H1 (cell line): ENCODE measurements at regions not wholly inside any gene's neighbourhood (a gene's known extent, or its start where the extent isn't known, plus 50 kb on each side); places are given as distances from the start of the nearest gene placed in this dataset.

Source experiments
- CTCF ChIA-PET: fragments of 300-600 bp; sonication (Branson Sonifier 250); formaldehyde crosslinking; loops from one replicate; lab custom pipeline; 2021; ENCODE audit not compliant: partially characterized antibody; lab: Charles Lee
- POLR2A ChIA-PET: fragments of 300-600 bp; sonication (Branson Sonifier 250); formaldehyde crosslinking; loops from one replicate; lab custom pipeline; 2021; ENCODE audit warnings: inconsistent platforms; ENCODE audit not compliant: partially characterized antibody; lab: Charles Lee
- DNase-seq, 2 experiments: peaks; one replicate each; pipeline versions ENCODE4 v3.0.0 to v3.0.0-alpha.2; 2010 to 2022; ENCODE audit warnings: low spot score in 2 of 2, low read depth in 1 of 2, mixed read lengths in 1 of 2
- FAIRE-seq: peaks from 2 replicates; lab custom pipeline; 2011; peaks lifted over from hg19 to GRCh38; lab: Jason Lieb, UNC
- H2AFZ ChIP-seq: 2 replicates; pipeline ENCODE4 v1.8.1; 2012; ENCODE audit warnings: low read length, inconsistent platforms
- H2AK5ac ChIP-seq: 2 replicates; pipeline ENCODE4 v1.6.1; 2013; ENCODE audit warnings: low read depth, low read length
- H2BK120ac ChIP-seq: replicated peaks from 2 replicates; pipeline ENCODE3; 2013; ENCODE audit warnings: low read depth, low read length, inconsistent platforms
- H2BK12ac ChIP-seq: 2 replicates; pipeline ENCODE4 v1.6.1; 2013; ENCODE audit warnings: low read depth, low read length
- H2BK15ac ChIP-seq: 2 replicates; pipeline ENCODE4 v1.6.1; 2013; ENCODE audit warnings: low read length
- H2BK20ac ChIP-seq: 2 replicates; pipeline ENCODE4 v1.6.1; 2013; ENCODE audit warnings: low read length
- H2BK5ac ChIP-seq: 2 replicates; pipeline ENCODE4 v1.6.1; 2013; ENCODE audit warnings: low read depth, low read length
- H3K14ac ChIP-seq: 2 replicates; pipeline ENCODE4 v1.6.1; 2013; ENCODE audit warnings: inconsistent platforms; ENCODE audit not compliant: insufficient read length
- H3K18ac ChIP-seq: 2 replicates; pipeline ENCODE4 v1.6.1; 2013; ENCODE audit warnings: low read length; ENCODE audit errors: extremely low read depth
- H3K23ac ChIP-seq: 2 replicates; pipeline ENCODE4 v1.6.1; 2013; ENCODE audit warnings: inconsistent platforms; ENCODE audit not compliant: insufficient read length
- H3K23me2 ChIP-seq: 2 replicates; pipeline ENCODE4 v1.6.1; 2013; ENCODE audit warnings: low read depth, low read length
- H3K27ac ChIP-seq: 2 replicates; pipeline ENCODE4 v1.6.1; 2011; ENCODE audit warnings: low read depth, low read length, inconsistent platforms
- H3K27me3 ChIP-seq, 4 experiments: replicated peaks in 1 of 4; 1 replicate in 1 of 4; 2 replicates in 3 of 4; pipeline versions ENCODE4 v1.6.1 to v1.8.1; 2011 to 2013; ENCODE audit warnings: low read length in 3 of 4, mild to moderate bottlenecking in 3 of 4, inconsistent platforms in 2 of 4, mixed read lengths in 2 of 4, moderate library complexity in 1 of 4; ENCODE audit not compliant: control insufficient read depth in 3 of 4, insufficient read depth in 3 of 4; ENCODE audit errors: extremely low read depth in 1 of 4
- H3K36me3 ChIP-seq, 4 experiments: 2 replicates each; pipeline versions ENCODE4 v1.6.1 to v1.8.1; 2011 to 2013; ENCODE audit warnings: mild to moderate bottlenecking in 4 of 4, low read length in 3 of 4, moderate library complexity in 2 of 4, control low read depth in 1 of 4, inconsistent platforms in 1 of 4; ENCODE audit not compliant: insufficient read depth in 4 of 4, control insufficient read depth in 2 of 4
- H3K4ac ChIP-seq: replicated peaks from 2 replicates; pipeline ENCODE3; 2013; ENCODE audit warnings: low read length, low read depth, mixed read lengths, inconsistent platforms; ENCODE audit not compliant: insufficient read length
- H3K4me1 ChIP-seq, 4 experiments: replicated peaks in 1 of 4; 1 replicate in 1 of 4; 2 replicates in 3 of 4; pipeline versions ENCODE4 v1.6.1 to v1.8.1; 2011 to 2013; ENCODE audit warnings: low read length in 3 of 4, inconsistent platforms in 2 of 4, mixed read lengths in 1 of 4; ENCODE audit not compliant: insufficient read depth in 4 of 4, control insufficient read depth in 3 of 4
- H3K4me2 ChIP-seq, 2 experiments: 2 replicates each; pipeline versions ENCODE4 v1.6.1 to v1.8.1; 2011 to 2013; ENCODE audit warnings: low read depth in 2 of 2, low read length in 2 of 2, control low read depth in 1 of 2, inconsistent platforms in 1 of 2, mild to moderate bottlenecking in 1 of 2; ENCODE audit not compliant: insufficient read depth in 1 of 2
- H3K4me3 ChIP-seq, 4 experiments: fragments of 200-600, 300-600 bp in 1 of 4; sonication (generic), shearing (Covaris generic), sonication (Bioruptor Twin) in 1 of 4; 2 replicates each; pipeline versions ENCODE4 v1.5.1 to v1.8.1; 2011 to 2016; ENCODE audit warnings: low read length in 4 of 4, low read depth in 3 of 4, control low read depth in 2 of 4, inconsistent platforms in 2 of 4, mild to moderate bottlenecking in 2 of 4, mixed read lengths in 1 of 4, moderate library complexity in 1 of 4; ENCODE audit not compliant: insufficient read depth in 2 of 4; ENCODE audit errors: extremely low read depth in 1 of 4
- H3K56ac ChIP-seq: replicated peaks from 2 replicates; pipeline ENCODE3; 2013; ENCODE audit warnings: low read depth, mild to moderate bottlenecking, mixed read lengths, low read length, inconsistent platforms; ENCODE audit not compliant: insufficient read length
- H3K79me1 ChIP-seq: 2 replicates; pipeline ENCODE4 v1.6.1; 2013; ENCODE audit warnings: low read depth, low read length, control low read depth
- H3K79me2 ChIP-seq, 2 experiments: 2 replicates each; pipeline versions ENCODE4 v1.6.1 to v1.8.1; 2012 to 2013; ENCODE audit warnings: low read length in 2 of 2, mild to moderate bottlenecking in 2 of 2, inconsistent platforms in 1 of 2; ENCODE audit not compliant: insufficient read depth in 2 of 2, control insufficient read depth in 1 of 2
- H3K9ac ChIP-seq, 4 experiments: replicated peaks in 1 of 4; 1 replicate in 1 of 4; 2 replicates in 3 of 4; pipeline versions ENCODE4 v1.6.1 to v1.8.1; 2011 to 2013; ENCODE audit warnings: low read depth in 3 of 4, low read length in 3 of 4, control low read depth in 2 of 4, mild to moderate bottlenecking in 2 of 4, moderate library complexity in 2 of 4, inconsistent platforms in 1 of 4; ENCODE audit errors: extremely low read depth in 1 of 4
- H3K9me3 ChIP-seq, 2 experiments: 2 replicates each; pipeline versions ENCODE4 v1.6.1 to v1.8.1; 2012 to 2013; ENCODE audit warnings: mild to moderate bottlenecking in 2 of 2, moderate library complexity in 2 of 2, control low read depth in 1 of 2, inconsistent platforms in 1 of 2, low read depth in 1 of 2, low read length in 1 of 2, mixed read lengths in 1 of 2; ENCODE audit not compliant: insufficient read depth in 2 of 2
- H4K20me1 ChIP-seq, 2 experiments: replicated peaks in 1 of 2; 2 replicates each; pipeline versions ENCODE3 to v1.8.1; 2011 to 2013; ENCODE audit warnings: inconsistent platforms in 2 of 2, low read length in 2 of 2, mild to moderate bottlenecking in 1 of 2; ENCODE audit not compliant: insufficient read depth in 2 of 2, control insufficient read depth in 1 of 2
- H4K5ac ChIP-seq: 2 replicates; pipeline ENCODE4 v1.6.1; 2013; ENCODE audit warnings: low read length, low read depth, mixed read lengths, inconsistent platforms; ENCODE audit not compliant: insufficient read length
- H4K8ac ChIP-seq: 2 replicates; pipeline ENCODE4 v1.8.0; 2013; ENCODE audit warnings: mild to moderate bottlenecking, moderate library complexity, low read length, inconsistent platforms; ENCODE audit not compliant: insufficient read depth; ENCODE audit errors: extremely low read depth
- H4K91ac ChIP-seq: replicated peaks from 2 replicates; pipeline ENCODE3; 2013; ENCODE audit warnings: low read length, mixed read lengths, inconsistent platforms; ENCODE audit not compliant: insufficient read length
- ATF2 ChIP-seq: IDR thresholded peaks from 2 replicates; pipeline ENCODE4 v1.6.1; 2012; ENCODE audit warnings: low read length, inconsistent platforms
- ATF3 ChIP-seq: IDR thresholded peaks from 2 replicates; pipeline ENCODE4 v1.6.1; 2011; ENCODE audit warnings: low read depth, mild to moderate bottlenecking, low read length; ENCODE audit not compliant: insufficient read depth
- BRCA1 ChIP-seq: IDR thresholded peaks from 2 replicates; pipeline ENCODE4 v1.6.1; 2012; ENCODE audit warnings: low read depth, low read length, improper control_type of control experiment
- CBX5 ChIP-seq: fragments of 300-800, 300-1000 bp; sonication (generic); IDR thresholded peaks from 2 replicates; pipeline ENCODE4 v1.7.1; 2016; ENCODE audit warnings: antibody characterized with exemption, low read length, low read depth
- CEBPB ChIP-seq: IDR thresholded peaks from 2 replicates; pipeline ENCODE4 v1.6.1; 2012; ENCODE audit warnings: low read depth, low read length
- EZH2 ChIP-seq: fragments of 200-600 bp; sonication (generic); IDR thresholded peaks from 2 replicates; pipeline ENCODE4 v1.7.1; 2012; ENCODE audit warnings: low read depth, mild to moderate bottlenecking, moderate library complexity, low read length, inconsistent platforms; ENCODE audit not compliant: severe bottlenecking
- GTF2F1 ChIP-seq: IDR thresholded peaks from 2 replicates; pipeline ENCODE4 v1.6.1; 2012; ENCODE audit warnings: low read depth, low read length, improper control_type of control experiment, borderline replicate concordance
- POLR2AphosphoS5 ChIP-seq: IDR thresholded peaks from 2 replicates; pipeline ENCODE4 v1.6.1; 2011; ENCODE audit warnings: low read depth, low read length
- RBBP5 ChIP-seq: IDR thresholded peaks from 2 replicates; pipeline ENCODE4 v1.7.1; 2012; ENCODE audit warnings: low read depth, mild to moderate bottlenecking, inconsistent platforms, low read length, moderate library complexity, borderline replicate concordance
- SP1 ChIP-seq: IDR thresholded peaks from 2 replicates; pipeline ENCODE4 v1.6.1; 2011; ENCODE audit warnings: low read depth, low read length
- SRF ChIP-seq: IDR thresholded peaks from 2 replicates; pipeline ENCODE4 v1.6.1; 2011; ENCODE audit warnings: mild to moderate bottlenecking, low read depth, low read length, moderate library complexity
- USF2 ChIP-seq: IDR thresholded peaks from 2 replicates; pipeline ENCODE4 v1.6.1; 2011; ENCODE audit warnings: low read length, improper control_type of control experiment
- WGBS, 2 experiments: shearing (Covaris generic) in 1 of 2; methylation state at CpG; one replicate each; pipeline versions ENCODE4 v1.1.6 to v1.1.7; 2013 to 2015; ENCODE audit warnings: low lambda C conversion rate in 2 of 2, mixed read lengths in 2 of 2, inconsistent platforms in 1 of 2, low coverage in 1 of 2, missing lambda C conversion rate in 1 of 2; ENCODE audit not compliant: insufficient replicate concordance in 2 of 2, insufficient coverage in 1 of 2, insufficient read length in 1 of 2; ENCODE audit errors: extremely low coverage in 1 of 2, missing lambda C conversion rate in 1 of 2; 5-methylcytosine and 5-hydroxymethylcytosine counted together

GRCh38 chrX:20753076-20753475, 486.4 kb upstream of the RPS6KA3 start:
- H3K4me1 ChIP-seq, result no peaks in the 10 kb centered on the region
- no peaks in the 10 kb centered on the region for H3K23me2 ChIP-seq
- H4K91ac ChIP-seq, result no peak overlapping the region
- no peak overlapping the region for H3K4ac ChIP-seq
- H2BK20ac ChIP-seq, result no peak overlapping the region
- DNase-seq (no peak), FAIRE-seq (no peak)
- POLR2A ChIA-PET, result no interaction called here
- no peaks in the 10 kb centered on the region for H3K9me3 ChIP-seq
- no peaks in the 10 kb centered on the region for H3K79me1 ChIP-seq
- H4K20me1 ChIP-seq, result no peaks in the 10 kb centered on the region
- H2BK15ac ChIP-seq, result no peak overlapping the region
- no peak overlapping the region for H4K8ac ChIP-seq
- no peak overlapping the region for H2BK120ac ChIP-seq
- WGBS, 2 experiments, result 93% methylated on average over 3 of the region's 3 CpGs; no CpG with 5 or more reads in 1 of the 2 experiments
- H3K23ac ChIP-seq, result no peak overlapping the region
- no peaks in the 10 kb centered on the region for H3K36me3 ChIP-seq
- no peak overlapping the region for H3K14ac ChIP-seq
- CTCF ChIA-PET, result interaction anchor here (0.9 kb wide), 1 partner anchor 694 kb away, joined by 3 read pairs; no protein-coding TSS in a partner anchor
- no peak overlapping the region for H3K27ac ChIP-seq
- no peak overlapping the region for H2AK5ac ChIP-seq
- H3K79me2 ChIP-seq, result no peaks in the 10 kb centered on the region
- H3K27me3 ChIP-seq, result no peaks in the 10 kb centered on the region
- H3K9ac ChIP-seq, result no peak overlapping the region
- H4K5ac ChIP-seq, result no peak overlapping the region
- no peak overlapping the region for H2AFZ ChIP-seq
- H3K18ac ChIP-seq, result no peak overlapping the region
- no peak overlapping the region for H2BK5ac ChIP-seq
- H3K4me3 ChIP-seq, result no peak overlapping the region
- no peak overlapping the region for H3K4me2 ChIP-seq
- no peak overlapping the region for H3K56ac ChIP-seq
- no peak overlapping the region for H2BK12ac ChIP-seq
- TF ChIP-seq SP1 (no peak), POLR2AphosphoS5 (no peak), CEBPB (no peak), USF2 (no peak), BRCA1 (no peak), CBX5 (no peak), ATF3 (no peak), SRF (no peak), ATF2 (no peak), GTF2F1 (no peak), EZH2 (no peak), RBBP5 (no peak)
